Hepatocyte (in vitro differentiated cells): ENCODE measurements at regions not wholly inside any gene's neighbourhood (a gene's known extent, or its start where the extent isn't known, plus 50 kb on each side); places are given as distances from the start of the nearest gene placed in this dataset.

Experiments used
- CTCF ChIP-seq: fragments of 200-600 bp; sonication (generic); IDR thresholded peaks from 2 replicates; pipeline ENCODE4 v1.5.1; 2016; ENCODE audit warnings: antibody characterized with exemption, mild to moderate bottlenecking; ENCODE audit not compliant: poor library complexity
- EZH2 ChIP-seq: fragments of 200-600 bp; sonication (generic); IDR thresholded peaks from 2 replicates; pipeline ENCODE4 v1.6.1; 2016; ENCODE audit warnings: antibody characterized with exemption, mild to moderate bottlenecking, borderline replicate concordance

- TF ChIP-seq EZH2 = no peak
- no peak for TF ChIP-seq CTCF
Measured at GRCh38 chr7:16357921-16358320, 63.4 kb downstream of the CRPPA start.
